Upper lobe of left lung (tissue), 6 donors: ENCODE measurements at regions not wholly inside any gene's neighbourhood (a gene's known extent, or its start where the extent isn't known, plus 50 kb on each side); places are given as distances from the start of the nearest gene placed in this dataset.
"Not testable (repeated sequence)": the region's sequence is repeated elsewhere in the genome, so short reads cannot be mapped to it uniquely, and the experiment has no call there.

Source experiments
- ATAC-seq, 2 donors: fragments of 200-7000 bp; cut with Tn5 transposase; one replicate each; pipeline ENCODE4 v1.9.1; 2022; ENCODE audit warnings: mild to moderate bottlenecking in 2 of 2, moderate library complexity in 2 of 2; ENCODE audit not compliant: low FRiP score in 2 of 2
- DNase-seq, 2 donors: peaks; one replicate each; pipeline ENCODE4 v3.0.0-alpha.2; 2019 to 2020
- H3K27ac ChIP-seq, 4 donors: fragments of 200-600 bp; sonication (generic); one replicate each; pipeline ENCODE4 v1.5.1; 2016 to 2019
- H3K27me3 ChIP-seq, 4 donors: fragments of 200-600 bp; sonication (generic); one replicate each; pipeline ENCODE4 v1.5.1; 2017 to 2019
- H3K36me3 ChIP-seq, 4 donors: fragments of 200-600 bp; sonication (generic); one replicate each; pipeline ENCODE4 v1.5.1; 2016 to 2019
- H3K4me1 ChIP-seq, 4 donors: fragments of 200-600 bp; sonication (generic); one replicate each; pipeline ENCODE4 v1.5.1; 2018 to 2019
- H3K4me3 ChIP-seq, 4 donors: fragments of 200-600 bp; sonication (generic); one replicate each; pipeline ENCODE4 v1.5.1; 2017 to 2019; ENCODE audit warnings: mild to moderate bottlenecking in 2 of 4, moderate library complexity in 1 of 4
- H3K9me3 ChIP-seq, 4 donors: fragments of 200-600 bp; sonication (generic); one replicate each; pipeline ENCODE4 v1.5.1; 2018 to 2019
- CTCF ChIP-seq, 6 experiments: fragments of 450-650 bp in 4 of 6; fragments of 200-600 bp in 2 of 6; sonication (generic) in 2 of 6; IDR thresholded peaks; one replicate each; pipeline ENCODE4 v1.5.1; 2016 to 2019; ENCODE audit warnings: antibody characterized with exemption in 6 of 6
- EP300 ChIP-seq, 4 donors: sonication (generic); formaldehyde crosslinking; IDR thresholded peaks; one replicate each; pipeline ENCODE4 v1.5.1; 2017; ENCODE audit warnings: antibody characterized with exemption in 4 of 4, control low read depth in 2 of 4
- POLR2A ChIP-seq, 4 donors: fragments of 450-650 bp; IDR thresholded peaks; one replicate each; pipeline ENCODE4 v1.5.1; 2016 to 2017; ENCODE audit warnings: antibody characterized with exemption in 4 of 4, mild to moderate bottlenecking in 2 of 4
- POLR2AphosphoS5 ChIP-seq, 2 donors: sonication (generic); formaldehyde crosslinking; IDR thresholded peaks; one replicate each; pipeline ENCODE4 v1.5.1; 2017; ENCODE audit warnings: antibody characterized with exemption in 2 of 2
- WGBS, 2 donors: methylation state at CpG; one replicate each; pipeline ENCODE4 v1.1.5; 2017 to 2018; 5-methylcytosine and 5-hydroxymethylcytosine counted together
- donor health status: DM: no; HTN: no; CAD: no; lungs with moderate emphysema.
- donor health status: DM: no; HTN: yes; CAD: no; lungs with severe emphysema.

DNA sequence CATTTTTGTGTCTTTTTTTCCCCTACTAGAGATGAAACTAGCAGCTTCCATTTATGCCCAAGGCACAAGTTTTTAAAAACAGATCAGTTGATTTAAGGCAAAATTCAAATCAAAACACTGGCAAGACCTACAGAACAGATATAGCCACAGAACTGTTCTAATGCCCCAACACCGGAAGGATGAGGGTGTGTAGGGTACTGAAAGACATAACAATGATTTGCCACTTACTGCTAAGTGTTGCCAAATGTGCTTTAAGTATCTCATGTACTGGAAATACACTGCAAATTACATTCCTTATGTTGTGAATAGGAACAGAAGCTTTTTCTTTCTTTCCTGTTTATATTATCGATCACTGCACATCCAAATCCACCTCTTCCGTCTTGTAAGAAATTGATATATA lies 189.0 kb downstream of the CETN3 start:
- Histone ChIP-seq H3K27ac (no peak overlapping the region), H3K36me3 (no peaks in the 10 kb centered on the region), H3K9me3 (no peaks in the 10 kb centered on the region), H3K27me3 (no peaks in the 10 kb centered on the region), H3K4me3 (no peak overlapping the region), H3K4me1 (peaks cover 0 to 5% (median 0%) of the 10 kb centered on the region in 4 donors)
- ATAC-seq (no peak), DNase-seq (no peak)
- TF ChIP-seq POLR2A (IDR thresholded peaks at IDR 0.05) (no peak), POLR2AphosphoS5 (IDR thresholded peaks at IDR 0.05) (no peak), EP300 (IDR thresholded peaks at IDR 0.05) (no peak), CTCF (IDR thresholded peaks at IDR 0.05) (no peak)
- WGBS, 2 donors = 58 to 71% methylated on average over 3 of the region's 3 CpGs

DNA sequence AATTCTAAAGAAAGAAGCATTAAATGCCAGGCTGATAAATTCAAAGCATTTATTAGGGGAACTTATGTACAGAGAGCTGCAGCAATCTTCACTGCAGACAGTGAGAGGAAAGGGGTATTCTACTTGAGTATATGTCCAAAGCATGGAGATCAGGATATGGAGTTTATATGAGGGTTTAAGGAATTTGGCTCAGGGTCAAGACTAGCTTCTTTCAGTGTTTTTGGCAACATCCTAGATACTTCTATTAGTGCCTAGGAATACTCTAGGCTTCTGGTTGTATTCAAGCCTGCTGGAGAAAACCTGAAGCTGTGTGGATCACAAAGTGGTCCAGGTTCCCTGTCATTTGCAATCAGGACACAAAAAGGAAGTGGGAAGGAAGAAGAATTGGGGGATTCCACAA lies 194.6 kb downstream of the CETN3 start:
- DNase-seq = no peak
- Histone ChIP-seq H3K9me3 (no peaks in the 10 kb centered on the region), H3K36me3 (no peaks in the 10 kb centered on the region), H3K27me3 (no peaks in the 10 kb centered on the region), H3K27ac (no peak overlapping the region), H3K4me1 (no peaks in the 10 kb centered on the region), H3K4me3 (no peak overlapping the region)
- no peak for ATAC-seq
- TF ChIP-seq CTCF (IDR thresholded peaks at IDR 0.05) (no peak), POLR2A (IDR thresholded peaks at IDR 0.05) (no peak), POLR2AphosphoS5 (IDR thresholded peaks at IDR 0.05) (no peak), EP300 (IDR thresholded peaks at IDR 0.05) (no peak)

- H3K4me3 ChIP-seq, ATAC-seq, H3K27ac ChIP-seq, H3K27me3 ChIP-seq, H3K36me3 ChIP-seq, H3K9me3 ChIP-seq, H3K4me1 ChIP-seq: not testable (repeated sequence)
- WGBS, 2 donors = 87 to 93% methylated on average over 22 to 24 of the region's 25 CpGs
- DNase-seq = peak in 1 of 2 donors; percentile 46
Observed at GRCh38 chr5:90208323-90208722, 201.2 kb downstream of the CETN3 start.

DNA sequence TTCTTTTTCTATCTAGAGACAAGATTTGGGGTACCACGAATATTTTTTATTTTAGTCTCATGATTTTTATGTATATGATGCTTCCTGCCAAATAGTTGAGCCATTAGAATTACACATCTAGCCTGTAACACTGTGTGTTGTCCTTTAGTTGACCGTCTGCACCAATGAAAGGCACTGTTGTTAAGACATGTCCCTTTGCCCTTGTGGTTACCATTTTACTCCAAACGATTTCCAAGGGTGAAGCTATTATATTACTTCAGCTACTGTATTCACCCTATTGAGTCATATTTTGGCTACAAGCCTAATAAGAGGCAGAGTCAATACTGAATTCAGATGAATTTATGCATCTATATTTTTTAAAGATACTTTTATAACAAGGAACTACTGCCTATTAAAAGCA lies 207.6 kb downstream of the CETN3 start:
- no peak overlapping the region for H3K27ac ChIP-seq
- H3K36me3 ChIP-seq = no peaks in the 10 kb centered on the region
- H3K4me3 ChIP-seq = no peak overlapping the region
- TF ChIP-seq CTCF (IDR thresholded peaks at IDR 0.05) = no peak
- TF ChIP-seq EP300 (IDR thresholded peaks at IDR 0.05) = no peak
- TF ChIP-seq POLR2A (IDR thresholded peaks at IDR 0.05) = no peak
- no peak for TF ChIP-seq POLR2AphosphoS5 (IDR thresholded peaks at IDR 0.05)
- no peaks in the 10 kb centered on the region for H3K27me3 ChIP-seq
- H3K9me3 ChIP-seq = no peaks in the 10 kb centered on the region
- WGBS, 2 donors = 51 to 55% methylated on average over 3 of the region's 3 CpGs
- ATAC-seq (no peak), DNase-seq (no peak)
- H3K4me1 ChIP-seq = no peaks in the 10 kb centered on the region

GRCh38 chr5:90193185-90193822 lies 216.3 kb downstream of the CETN3 start:
- no peaks in the 10 kb centered on the region for H3K27me3 ChIP-seq
- H3K9me3 ChIP-seq = no peaks in the 10 kb centered on the region
- DNase-seq (no peak), ATAC-seq (no peak)
- 98 to 100% methylated on average over 1 to 2 of the region's 2 CpGs for WGBS, 2 donors
- H3K4me1 ChIP-seq = no peaks in the 10 kb centered on the region
- no peaks in the 10 kb centered on the region for H3K36me3 ChIP-seq
- H3K27ac ChIP-seq = no peak overlapping the region
- TF ChIP-seq EP300 (IDR thresholded peaks at IDR 0.05) = no peak
- no peak for TF ChIP-seq CTCF (IDR thresholded peaks at IDR 0.05)
- TF ChIP-seq POLR2A (IDR thresholded peaks at IDR 0.05) = no peak
- no peak for TF ChIP-seq POLR2AphosphoS5 (IDR thresholded peaks at IDR 0.05)
- H3K4me3 ChIP-seq = no peak overlapping the region
